ENCODE measurements at regions not wholly inside any gene's neighbourhood (a gene's known extent, or its start where the extent isn't known, plus 50 kb on each side); places are given as distances from the start of the nearest gene placed in this dataset.
A peak's percentile ranks its signal among the peaks of the same experiment; 100 is the strongest.

DNA sequence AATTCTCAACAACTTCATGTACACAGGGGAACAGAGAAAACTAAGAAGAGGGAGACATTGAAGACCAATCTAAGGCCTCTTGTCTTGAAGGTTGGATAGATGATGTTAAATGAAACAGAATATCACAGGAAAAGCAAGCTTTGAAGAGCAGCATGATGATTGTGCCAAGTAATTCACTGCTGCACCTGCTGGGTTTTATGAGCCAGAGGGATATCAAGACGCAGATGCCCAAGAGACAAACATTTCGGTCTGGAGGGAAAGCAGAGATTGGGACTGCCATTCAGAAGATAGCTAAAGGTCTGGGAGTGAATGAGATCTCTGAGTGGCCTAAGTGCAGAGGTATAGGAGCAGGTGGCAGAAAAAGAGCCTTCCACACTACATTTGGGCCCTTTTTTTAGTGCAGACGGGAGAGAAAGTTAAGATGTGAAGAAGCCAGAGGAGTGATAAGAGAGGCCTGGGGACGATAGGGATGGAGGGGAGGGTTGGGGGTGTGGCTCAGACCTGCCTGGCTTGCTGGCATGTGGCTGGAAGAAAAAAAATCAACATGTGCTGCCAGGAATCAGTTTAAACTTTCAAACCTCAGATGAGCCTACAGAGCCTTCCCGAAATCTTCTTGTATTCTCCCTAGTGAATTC is 200.6 kb downstream of the AEBP2 start:
- Histone ChIP-seq H3K27me3 (no peaks in the 10 kb centered on the region), H3K4me3 (no peak overlapping the region), H3K4me1 (peaks cover 0 to 10% (median 0%) of the 10 kb centered on the region in 9 donors), H3K9me3 (no peaks in the 10 kb centered on the region), H3K27ac (no peak overlapping the region), H3K36me3 (no peaks in the 10 kb centered on the region)
- WGBS, 2 donors: 71 to 80% methylated on average over 5 of the region's 5 CpGs
- TF ChIP-seq, protein P1, sequence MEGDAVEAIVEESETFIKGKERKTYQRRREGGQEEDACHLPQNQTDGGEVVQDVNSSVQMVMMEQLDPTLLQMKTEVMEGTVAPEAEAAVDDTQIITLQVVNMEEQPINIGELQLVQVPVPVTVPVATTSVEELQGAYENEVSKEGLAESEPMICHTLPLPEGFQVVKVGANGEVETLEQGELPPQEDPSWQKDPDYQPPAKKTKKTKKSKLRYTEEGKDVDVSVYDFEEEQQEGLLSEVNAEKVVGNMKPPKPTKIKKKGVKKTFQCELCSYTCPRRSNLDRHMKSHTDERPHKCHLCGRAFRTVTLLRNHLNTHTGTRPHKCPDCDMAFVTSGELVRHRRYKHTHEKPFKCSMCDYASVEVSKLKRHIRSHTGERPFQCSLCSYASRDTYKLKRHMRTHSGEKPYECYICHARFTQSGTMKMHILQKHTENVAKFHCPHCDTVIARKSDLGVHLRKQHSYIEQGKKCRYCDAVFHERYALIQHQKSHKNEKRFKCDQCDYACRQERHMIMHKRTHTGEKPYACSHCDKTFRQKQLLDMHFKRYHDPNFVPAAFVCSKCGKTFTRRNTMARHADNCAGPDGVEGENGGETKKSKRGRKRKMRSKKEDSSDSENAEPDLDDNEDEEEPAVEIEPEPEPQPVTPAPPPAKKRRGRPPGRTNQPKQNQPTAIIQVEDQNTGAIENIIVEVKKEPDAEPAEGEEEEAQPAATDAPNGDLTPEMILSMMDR (IDR thresholded peaks at IDR 0.05): no peak
- intact Hi-C loops (cut with DNase I): loop anchor here in 7 of 10 donors (5.0 to 10.0 kb wide), 4 partner anchors 125 to 255 kb away; no protein-coding TSS in a partner anchor
- DNase-seq (no peak), ATAC-seq (peak in 1 of 8 donors; percentile 22)

GRCh38 chr12:19641235-19642080 is 202.2 kb downstream of the AEBP2 start:
- no peak for DNase-seq
- Histone ChIP-seq H3K27me3 (no peaks in the 10 kb centered on the region), H3K36me3 (no peaks in the 10 kb centered on the region), H3K9me3 (peaks cover 0 to 6% (median 0%) of the 10 kb centered on the region in 11 donors), H3K27ac (no peak overlapping the region), H3K4me3 (no peak overlapping the region), H3K4me1 (peaks cover 0 to 10% (median 0%) of the 10 kb centered on the region in 9 donors)
- ATAC-seq: peak in 4 of 8 donors; percentile 24 to 90 (median 67)
- WGBS, 2 donors: 81 to 84% methylated on average over 5 of the region's 5 CpGs
- intact Hi-C loops (cut with DNase I): loop anchor here in 7 of 10 donors (5.0 to 10.0 kb wide), 4 partner anchors 127 to 257 kb away; no protein-coding TSS in a partner anchor
- TF ChIP-seq, protein P1 (IDR thresholded peaks at IDR 0.05): no peak

DNA sequence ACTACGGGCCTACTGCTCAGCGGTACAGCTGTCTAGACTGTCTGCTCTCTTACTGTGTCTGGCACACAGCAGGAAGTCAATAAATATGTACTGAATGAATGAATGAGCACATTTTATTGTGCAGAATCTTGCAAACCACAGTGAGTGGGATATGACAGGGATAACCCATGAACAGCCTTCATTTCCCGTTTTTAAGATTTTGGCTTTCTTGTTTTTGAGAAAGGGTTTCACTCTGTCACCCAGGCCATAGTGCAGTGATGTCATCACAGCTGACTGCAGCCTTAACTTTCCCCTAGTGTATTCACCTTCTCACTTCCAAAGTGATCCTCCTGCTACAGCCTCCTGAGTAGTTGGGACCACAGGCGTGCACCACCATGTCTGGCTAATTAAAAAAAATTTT is 203.1 kb downstream of the AEBP2 start:
- peaks cover 0 to 10% (median 0%) of the 10 kb centered on the region in 9 donors for H3K4me1 ChIP-seq

DNA sequence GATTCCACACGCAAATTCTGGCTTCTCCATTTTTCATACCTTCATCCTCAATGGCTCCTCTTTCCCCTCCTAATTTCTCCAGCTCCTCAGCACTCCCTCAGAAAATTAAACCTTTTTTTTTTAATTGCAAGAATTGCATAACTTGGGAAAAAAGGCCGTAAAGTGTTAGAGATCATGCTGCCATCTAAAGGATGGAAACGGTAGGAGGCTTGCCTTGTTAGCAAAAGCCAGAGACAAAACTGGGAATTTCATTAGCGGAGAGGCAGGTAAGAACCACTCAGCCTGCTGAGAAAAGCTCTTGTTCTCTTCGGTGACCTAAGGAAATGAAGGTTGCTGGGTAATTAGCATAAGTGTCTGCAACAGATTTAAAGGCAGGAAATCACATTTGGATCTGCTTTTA is 204.3 kb downstream of the AEBP2 start:
- 15 to 22% methylated on average over 5 of the region's 5 CpGs for WGBS, 2 donors
- DNase-seq (no peak), ATAC-seq (peak in 4 of 8 donors; percentile 29 to 46 (median 43))
- no peaks in the 10 kb centered on the region for H3K27me3 ChIP-seq
- H3K36me3 ChIP-seq: no peaks in the 10 kb centered on the region
- H3K9me3 ChIP-seq: peaks cover 0 to 9% (median 0%) of the 10 kb centered on the region in 11 donors
- peaks cover 0 to 10% (median 0%) of the 10 kb centered on the region in 9 donors for H3K4me1 ChIP-seq
- H3K27ac ChIP-seq: no peak overlapping the region
- TF ChIP-seq, protein P1 (IDR thresholded peaks at IDR 0.05): peak; percentile 19 to 78 (median 54)
- intact Hi-C loops (cut with DNase I): loop anchor here in 7 of 10 donors (5.0 to 10.0 kb wide), 4 partner anchors 129 to 259 kb away; no protein-coding TSS in a partner anchor
- no peak overlapping the region for H3K4me3 ChIP-seq

More for the DNA sequence above, 203.1 kb downstream of the AEBP2 start:
- Histone ChIP-seq H3K4me3 (no peak overlapping the region), H3K27me3 (no peaks in the 10 kb centered on the region), H3K27ac (no peak overlapping the region), H3K9me3 (peaks cover 0 to 9% (median 0%) of the 10 kb centered on the region in 11 donors), H3K36me3 (no peaks in the 10 kb centered on the region)
- intact Hi-C loops (cut with DNase I): loop anchor here in 7 of 10 donors (5.0 to 10.0 kb wide), 4 partner anchors 128 to 258 kb away; no protein-coding TSS in a partner anchor
- TF ChIP-seq, protein P1 (IDR thresholded peaks at IDR 0.05): no peak
- 92 to 97% methylated on average over 4 of the region's 4 CpGs for WGBS, 2 donors
- no peak for ATAC-seq
- DNase-seq: no peak

Data from heart right ventricle (tissue), 16 donors.